ENCODE measurements at regions not wholly inside any gene's neighbourhood (a gene's known extent, or its start where the extent isn't known, plus 50 kb on each side); places are given as distances from the start of the nearest gene placed in this dataset.

DNA sequence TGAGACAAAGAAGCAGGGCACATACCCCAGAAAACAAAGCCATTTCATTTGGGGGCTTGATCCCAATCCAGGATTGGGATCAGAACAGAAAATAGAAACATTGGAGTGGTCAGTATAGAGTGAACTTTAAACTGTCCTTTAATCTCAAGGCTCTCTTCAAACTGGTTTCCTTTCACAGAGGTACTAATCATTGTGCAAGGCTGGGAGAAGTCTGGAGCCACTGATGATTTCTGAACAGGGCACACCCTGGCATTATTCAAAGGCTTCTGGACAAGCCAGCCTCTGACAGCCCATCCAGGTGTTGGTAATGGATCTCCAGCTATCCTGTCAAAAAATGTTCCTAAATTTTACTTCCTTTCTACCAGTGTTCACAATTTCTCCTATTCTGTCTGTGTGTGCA is 244.5 kb downstream of the DDX3Y start:
- H2AFZ ChIP-seq (ENCODE audit: low read depth, low read length, poor library complexity, severe bottlenecking), result no peak overlapping the region
- no TSS peak for BruUV-seq (replicated peaks)
- ATAC-seq (no peak), DNase-seq (ENCODE audit: low read depth, low spot score) (no peak)
- no peak overlapping the region for H3K4me2 ChIP-seq (ENCODE audit: low read length)
- no peak overlapping the region for H3K4me3 ChIP-seq (replicated peaks in 1 of 2; ENCODE audit: low read depth in 1 of 2, low read length in 2 of 2)
- no peaks in the 10 kb centered on the region for H3K79me2 ChIP-seq (ENCODE audit: insufficient read depth, low read length)
- H3K4me1 ChIP-seq (ENCODE audit: control insufficient read depth in 1 of 2, insufficient read depth in 2 of 2, low read length in 2 of 2), result no peaks in the 10 kb centered on the region
- H3K9me2 ChIP-seq (ENCODE audit: insufficient read depth), result no peaks in the 10 kb centered on the region
- H3K27ac ChIP-seq (ENCODE audit: low read depth, low read length), result no peak overlapping the region
- no peak overlapping the region for H3K9ac ChIP-seq (ENCODE audit: low read length)
- no peaks in the 10 kb centered on the region for H4K20me1 ChIP-seq (ENCODE audit: insufficient read depth)
- TF ChIP-seq FOSL1 (IDR thresholded peaks at IDR 0.05; ENCODE audit: low read depth) (no peak), EZH2phosphoT487 (IDR thresholded peaks at IDR 0.05; ENCODE audit: borderline replicate concordance) (no peak), SP1 (IDR thresholded peaks at IDR 0.05; ENCODE audit: low read depth) (no peak), POLR2A (IDR thresholded peaks at IDR 0.05; ENCODE audit: borderline replicate concordance, extremely low read depth, insufficient read depth, insufficient read length) (no peak), POLR2AphosphoS5 (IDR thresholded peaks at IDR 0.05; ENCODE audit: low read depth, low read length) (no peak), RAD21 (IDR thresholded peaks at IDR 0.05; ENCODE audit: low read depth) (no peak), EGR1 (IDR thresholded peaks at IDR 0.05; ENCODE audit: low read depth) (no peak), ATF3 (IDR thresholded peaks at IDR 0.05) (no peak), ZFX (IDR thresholded peaks at IDR 0.05) (no peak), ZBTB33 (IDR thresholded peaks at IDR 0.05; ENCODE audit: extremely low read depth, insufficient replicate concordance, low read length) (no peak), ZNF274 (IDR thresholded peaks at IDR 0.05; ENCODE audit: low read depth, low read length) (no peak)
- TF ChIP-seq, protein P1, sequence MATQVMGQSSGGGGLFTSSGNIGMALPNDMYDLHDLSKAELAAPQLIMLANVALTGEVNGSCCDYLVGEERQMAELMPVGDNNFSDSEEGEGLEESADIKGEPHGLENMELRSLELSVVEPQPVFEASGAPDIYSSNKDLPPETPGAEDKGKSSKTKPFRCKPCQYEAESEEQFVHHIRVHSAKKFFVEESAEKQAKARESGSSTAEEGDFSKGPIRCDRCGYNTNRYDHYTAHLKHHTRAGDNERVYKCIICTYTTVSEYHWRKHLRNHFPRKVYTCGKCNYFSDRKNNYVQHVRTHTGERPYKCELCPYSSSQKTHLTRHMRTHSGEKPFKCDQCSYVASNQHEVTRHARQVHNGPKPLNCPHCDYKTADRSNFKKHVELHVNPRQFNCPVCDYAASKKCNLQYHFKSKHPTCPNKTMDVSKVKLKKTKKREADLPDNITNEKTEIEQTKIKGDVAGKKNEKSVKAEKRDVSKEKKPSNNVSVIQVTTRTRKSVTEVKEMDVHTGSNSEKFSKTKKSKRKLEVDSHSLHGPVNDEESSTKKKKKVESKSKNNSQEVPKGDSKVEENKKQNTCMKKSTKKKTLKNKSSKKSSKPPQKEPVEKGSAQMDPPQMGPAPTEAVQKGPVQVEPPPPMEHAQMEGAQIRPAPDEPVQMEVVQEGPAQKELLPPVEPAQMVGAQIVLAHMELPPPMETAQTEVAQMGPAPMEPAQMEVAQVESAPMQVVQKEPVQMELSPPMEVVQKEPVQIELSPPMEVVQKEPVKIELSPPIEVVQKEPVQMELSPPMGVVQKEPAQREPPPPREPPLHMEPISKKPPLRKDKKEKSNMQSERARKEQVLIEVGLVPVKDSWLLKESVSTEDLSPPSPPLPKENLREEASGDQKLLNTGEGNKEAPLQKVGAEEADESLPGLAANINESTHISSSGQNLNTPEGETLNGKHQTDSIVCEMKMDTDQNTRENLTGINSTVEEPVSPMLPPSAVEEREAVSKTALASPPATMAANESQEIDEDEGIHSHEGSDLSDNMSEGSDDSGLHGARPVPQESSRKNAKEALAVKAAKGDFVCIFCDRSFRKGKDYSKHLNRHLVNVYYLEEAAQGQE (IDR thresholded peaks at IDR 0.05; ENCODE audit: low read depth), result no peak
- TF ChIP-seq, protein P2, sequence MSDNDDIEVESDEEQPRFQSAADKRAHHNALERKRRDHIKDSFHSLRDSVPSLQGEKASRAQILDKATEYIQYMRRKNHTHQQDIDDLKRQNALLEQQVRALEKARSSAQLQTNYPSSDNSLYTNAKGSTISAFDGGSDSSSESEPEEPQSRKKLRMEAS (IDR thresholded peaks at IDR 0.05), result no peak
- TF ChIP-seq, protein P3, sequence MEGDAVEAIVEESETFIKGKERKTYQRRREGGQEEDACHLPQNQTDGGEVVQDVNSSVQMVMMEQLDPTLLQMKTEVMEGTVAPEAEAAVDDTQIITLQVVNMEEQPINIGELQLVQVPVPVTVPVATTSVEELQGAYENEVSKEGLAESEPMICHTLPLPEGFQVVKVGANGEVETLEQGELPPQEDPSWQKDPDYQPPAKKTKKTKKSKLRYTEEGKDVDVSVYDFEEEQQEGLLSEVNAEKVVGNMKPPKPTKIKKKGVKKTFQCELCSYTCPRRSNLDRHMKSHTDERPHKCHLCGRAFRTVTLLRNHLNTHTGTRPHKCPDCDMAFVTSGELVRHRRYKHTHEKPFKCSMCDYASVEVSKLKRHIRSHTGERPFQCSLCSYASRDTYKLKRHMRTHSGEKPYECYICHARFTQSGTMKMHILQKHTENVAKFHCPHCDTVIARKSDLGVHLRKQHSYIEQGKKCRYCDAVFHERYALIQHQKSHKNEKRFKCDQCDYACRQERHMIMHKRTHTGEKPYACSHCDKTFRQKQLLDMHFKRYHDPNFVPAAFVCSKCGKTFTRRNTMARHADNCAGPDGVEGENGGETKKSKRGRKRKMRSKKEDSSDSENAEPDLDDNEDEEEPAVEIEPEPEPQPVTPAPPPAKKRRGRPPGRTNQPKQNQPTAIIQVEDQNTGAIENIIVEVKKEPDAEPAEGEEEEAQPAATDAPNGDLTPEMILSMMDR (IDR thresholded peaks at IDR 0.05 in 2 of 3, conservative IDR thresholded peaks at IDR 0.05 in 1 of 3; ENCODE audit: borderline replicate concordance in 1 of 3, insufficient read depth in 1 of 3, low read depth in 2 of 3, low read length in 2 of 3), result no peak
- ChIA-PET POLR2A (no interaction called here), CTCF (no interaction called here), RAD21 (ENCODE audit: low non-redundant PET in 1 of 2, low total read pairs in 2 of 2, uncharacterized antibody in 2 of 2, unreplicated experiment in 2 of 2) (no interaction called here)
- H3K9me3 ChIP-seq (ENCODE audit: control insufficient read depth in 1 of 2, insufficient read depth in 1 of 2, low read depth in 1 of 2, low read length in 2 of 2), result no peaks in the 10 kb centered on the region
- no peaks in the 10 kb centered on the region for H3K27me3 ChIP-seq (ENCODE audit: insufficient read depth, low read length)
- no peaks in the 10 kb centered on the region for H3K36me3 ChIP-seq (ENCODE audit: control insufficient read depth in 1 of 2, insufficient read depth in 2 of 2, low read length in 2 of 2)
- intact Hi-C loops (cut with micrococcal nuclease), result no loop called here

Data from HCT116 (cell line).